ENCODE measurements at regions not wholly inside any gene's neighbourhood (a gene's known extent, or its start where the extent isn't known, plus 50 kb on each side); places are given as distances from the start of the nearest gene placed in this dataset.

DNA sequence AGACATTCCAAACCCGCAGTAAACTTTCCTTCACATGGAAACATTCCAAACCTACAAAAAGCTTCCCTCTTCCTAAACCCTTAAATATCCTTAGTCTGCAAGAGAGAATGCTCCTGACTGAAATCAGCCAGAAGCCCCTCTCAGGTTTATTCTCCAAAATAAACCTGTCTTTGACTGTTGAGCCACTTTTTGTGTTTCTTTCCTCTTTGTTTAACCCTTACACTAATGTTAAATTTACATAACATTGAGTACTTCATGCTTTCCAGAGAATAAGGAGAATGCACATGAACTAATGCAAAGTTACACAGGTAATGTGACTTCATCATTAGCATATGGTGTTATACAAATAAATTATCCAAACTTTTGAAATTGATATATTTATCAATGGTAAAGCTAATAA is 262.6 kb upstream of the PRKCQ start:
- TF ChIP-seq SUZ12 (IDR thresholded peaks at IDR 0.05) = no peak
- TF ChIP-seq, protein P1, sequence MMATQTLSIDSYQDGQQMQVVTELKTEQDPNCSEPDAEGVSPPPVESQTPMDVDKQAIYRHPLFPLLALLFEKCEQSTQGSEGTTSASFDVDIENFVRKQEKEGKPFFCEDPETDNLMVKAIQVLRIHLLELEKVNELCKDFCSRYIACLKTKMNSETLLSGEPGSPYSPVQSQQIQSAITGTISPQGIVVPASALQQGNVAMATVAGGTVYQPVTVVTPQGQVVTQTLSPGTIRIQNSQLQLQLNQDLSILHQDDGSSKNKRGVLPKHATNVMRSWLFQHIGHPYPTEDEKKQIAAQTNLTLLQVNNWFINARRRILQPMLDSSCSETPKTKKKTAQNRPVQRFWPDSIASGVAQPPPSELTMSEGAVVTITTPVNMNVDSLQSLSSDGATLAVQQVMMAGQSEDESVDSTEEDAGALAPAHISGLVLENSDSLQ (IDR thresholded peaks at IDR 0.05) = no peak
- no peak for TF ChIP-seq BHLHE40 (IDR thresholded peaks at IDR 0.05; ENCODE audit: borderline replicate concordance)
- TF ChIP-seq ZNF384 (IDR thresholded peaks at IDR 0.05) = no peak
- no peak for TF ChIP-seq FOXK2 (IDR thresholded peaks at IDR 0.05)
- TF ChIP-seq SP1 (IDR thresholded peaks at IDR 0.05) = no peak
- no peak for TF ChIP-seq FOXM1 (IDR thresholded peaks at IDR 0.05; ENCODE audit: borderline replicate concordance)
- TF ChIP-seq FOXA1 (IDR thresholded peaks at IDR 0.05) = no peak
- TF ChIP-seq ARNT (IDR thresholded peaks at IDR 0.05) = no peak
- TF ChIP-seq ELF4 (IDR thresholded peaks at IDR 0.05) = no peak
- TF ChIP-seq NFRKB (IDR thresholded peaks at IDR 0.05) = no peak
- no peak for TF ChIP-seq LEF1 (IDR thresholded peaks at IDR 0.05; ENCODE audit: borderline replicate concordance)
- TF ChIP-seq TARDBP (IDR thresholded peaks at IDR 0.05) = no peak
- no peak for TF ChIP-seq HDGF (IDR thresholded peaks at IDR 0.05; ENCODE audit: borderline replicate concordance)

Data from HEK293T (cell line).